MCF 10A (cell line): ENCODE measurements at regions not wholly inside any gene's neighbourhood (a gene's known extent, or its start where the extent isn't known, plus 50 kb on each side); places are given as distances from the start of the nearest gene placed in this dataset.

Experiments
- BruUV-seq: library from RNA; stranded (reverse); fragments of 400-500 nt; replicated peaks from 2 replicates; lab custom pipeline; 2021; lab: Mats Ljungman, UMichigan
- CTCF ChIA-PET: fragments of 300-600 bp; sonication (Branson Sonifier 250); formaldehyde crosslinking; extraction: SDS; loops from one replicate; lab custom pipeline; 2021; ENCODE audit warnings: antibody characterized with exemption, inconsistent platforms; lab: Yijun Ruan, JAX
- POLR2A ChIA-PET: fragments of 300-600, 350-650 bp; sonication (Branson Sonifier 250); formaldehyde crosslinking; extraction: SDS; loops from one replicate; lab custom pipeline; 2020; ENCODE audit warnings: antibody characterized with exemption, inconsistent platforms; lab: Yijun Ruan, JAX
- DNase-seq: peaks from one replicate; pipeline ENCODE4 v3.0.0-alpha.2; 2018; ENCODE audit not compliant: unreplicated experiment
- H3K27ac Mint-ChIP-seq: one replicate; pipeline ENCODE4 v1.8.0; 2022; ENCODE audit warnings: mild to moderate bottlenecking, low read depth, mixed read lengths; ENCODE audit not compliant: unreplicated experiment
- H3K27me3 Mint-ChIP-seq: one replicate; pipeline ENCODE4 v1.8.0; 2022; ENCODE audit warnings: mixed read lengths; ENCODE audit not compliant: insufficient read depth, unreplicated experiment
- H3K36me3 Mint-ChIP-seq: one replicate; pipeline ENCODE4 v1.8.0; 2022; ENCODE audit warnings: mild to moderate bottlenecking, moderate library complexity, mixed read lengths; ENCODE audit not compliant: insufficient read depth, unreplicated experiment
- H3K4me1 Mint-ChIP-seq: one replicate; pipeline ENCODE4 v1.8.0; 2022; ENCODE audit warnings: mixed read lengths; ENCODE audit not compliant: insufficient read depth, unreplicated experiment
- H3K4me3 Mint-ChIP-seq: one replicate; pipeline ENCODE4 v1.8.0; 2022; ENCODE audit warnings: mild to moderate bottlenecking, moderate library complexity, mixed read lengths; ENCODE audit not compliant: unreplicated experiment
- H3K9me3 Mint-ChIP-seq: one replicate; pipeline ENCODE4 v1.8.0; 2022; ENCODE audit warnings: mixed read lengths; ENCODE audit not compliant: unreplicated experiment
- intact Hi-C: fragments of 100-400 bp; cut with micrococcal nuclease; formaldehyde crosslinking; loops from 2 replicates; pipeline ENCODE4 v1.14.1; 2022
- TF ChIP-seq, protein P1 (sequence below): fragments of 200-600 bp; IDR thresholded peaks from one replicate; pipeline ENCODE4 v1.8.0; 2022; ENCODE audit warnings: antibody characterized with exemption, mild to moderate bottlenecking; ENCODE audit not compliant: unreplicated experiment

DNA sequence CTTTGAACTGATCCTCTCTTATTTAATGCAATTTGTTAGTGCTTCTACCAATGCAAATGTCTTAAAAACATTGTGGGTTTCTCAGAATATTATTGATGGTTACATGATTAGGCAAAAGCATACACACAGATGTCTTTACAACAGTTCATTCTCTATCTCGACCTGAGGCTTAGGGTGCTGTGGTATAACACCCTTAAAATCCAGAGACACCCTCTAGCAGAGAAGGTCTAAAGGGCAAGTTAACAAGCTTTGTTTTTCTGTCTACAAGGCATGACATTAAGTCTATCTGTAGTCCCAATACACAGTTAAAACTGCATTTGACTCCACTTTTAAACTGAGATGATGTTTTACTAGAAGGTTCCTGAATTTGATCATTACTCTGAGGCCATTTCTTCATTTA is 518.7 kb upstream of the MEF2C start:
- no peak for DNase-seq
- Mint-ChIP-seq H3K9me3 (no peaks in the 10 kb centered on the region), H3K36me3 (no peaks in the 10 kb centered on the region), H3K27ac (no peak overlapping the region), H3K4me3 (no peak overlapping the region), H3K27me3 (no peaks in the 10 kb centered on the region), H3K4me1 (peaks cover 5% of the 10 kb centered on the region)
- BruUV-seq, result no TSS peak
- TF ChIP-seq, protein P1, sequence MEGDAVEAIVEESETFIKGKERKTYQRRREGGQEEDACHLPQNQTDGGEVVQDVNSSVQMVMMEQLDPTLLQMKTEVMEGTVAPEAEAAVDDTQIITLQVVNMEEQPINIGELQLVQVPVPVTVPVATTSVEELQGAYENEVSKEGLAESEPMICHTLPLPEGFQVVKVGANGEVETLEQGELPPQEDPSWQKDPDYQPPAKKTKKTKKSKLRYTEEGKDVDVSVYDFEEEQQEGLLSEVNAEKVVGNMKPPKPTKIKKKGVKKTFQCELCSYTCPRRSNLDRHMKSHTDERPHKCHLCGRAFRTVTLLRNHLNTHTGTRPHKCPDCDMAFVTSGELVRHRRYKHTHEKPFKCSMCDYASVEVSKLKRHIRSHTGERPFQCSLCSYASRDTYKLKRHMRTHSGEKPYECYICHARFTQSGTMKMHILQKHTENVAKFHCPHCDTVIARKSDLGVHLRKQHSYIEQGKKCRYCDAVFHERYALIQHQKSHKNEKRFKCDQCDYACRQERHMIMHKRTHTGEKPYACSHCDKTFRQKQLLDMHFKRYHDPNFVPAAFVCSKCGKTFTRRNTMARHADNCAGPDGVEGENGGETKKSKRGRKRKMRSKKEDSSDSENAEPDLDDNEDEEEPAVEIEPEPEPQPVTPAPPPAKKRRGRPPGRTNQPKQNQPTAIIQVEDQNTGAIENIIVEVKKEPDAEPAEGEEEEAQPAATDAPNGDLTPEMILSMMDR, result no peak
- CTCF ChIA-PET, result no interaction called here
- intact Hi-C loops, result no loop called here
- POLR2A ChIA-PET, result no interaction called here

DNA sequence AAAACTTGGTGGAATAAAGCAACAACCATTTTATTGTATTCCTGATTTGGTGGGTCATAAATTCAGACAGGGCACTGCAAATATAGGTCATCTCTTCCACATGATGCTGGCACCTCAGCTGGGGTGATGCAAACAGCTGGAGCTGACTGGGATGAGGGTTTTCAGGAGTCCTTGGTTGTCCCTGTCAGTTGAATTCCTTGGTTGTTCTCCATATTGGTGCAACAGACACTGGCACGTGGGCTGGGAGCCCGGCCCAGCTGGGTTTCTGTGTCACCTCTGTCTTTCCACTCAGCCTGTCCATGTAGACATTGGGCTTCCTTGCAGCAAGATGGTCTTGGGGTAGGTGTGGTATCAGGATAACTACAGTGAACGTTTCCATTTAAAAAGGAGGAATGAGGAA is 518.0 kb upstream of the MEF2C start:
- intact Hi-C loops, result no loop called here
- POLR2A ChIA-PET, result no interaction called here
- H3K27me3 Mint-ChIP-seq, result no peaks in the 10 kb centered on the region
- CTCF ChIA-PET, result no interaction called here
- TF ChIP-seq, protein P1, result no peak
- H3K9me3 Mint-ChIP-seq, result no peaks in the 10 kb centered on the region
- H3K36me3 Mint-ChIP-seq, result no peaks in the 10 kb centered on the region
- no peak for DNase-seq
- no peak overlapping the region for H3K27ac Mint-ChIP-seq
- no peak overlapping the region for H3K4me3 Mint-ChIP-seq
- H3K4me1 Mint-ChIP-seq, result peaks cover 6% of the 10 kb centered on the region
- BruUV-seq, result no TSS peak

DNA sequence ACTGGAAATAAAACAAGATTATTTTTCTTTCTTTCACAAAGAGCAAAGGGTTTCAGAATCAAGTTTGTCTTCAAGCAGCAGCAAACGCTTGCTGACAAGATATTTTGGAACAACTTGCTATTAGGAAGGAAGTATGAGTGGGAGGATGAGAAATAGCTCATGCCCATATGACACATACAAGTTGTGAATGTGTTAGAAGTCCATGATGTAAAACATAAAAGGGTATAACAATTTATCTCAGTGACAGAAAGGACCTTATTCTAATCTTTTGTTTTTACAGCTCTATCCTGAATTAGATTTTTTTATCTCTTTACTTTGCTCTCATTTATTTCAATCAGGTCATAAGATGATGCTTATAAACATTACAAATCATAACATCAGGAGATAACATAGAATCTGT is 516.6 kb upstream of the MEF2C start:
- Mint-ChIP-seq H3K36me3 (no peaks in the 10 kb centered on the region), H3K27me3 (no peaks in the 10 kb centered on the region), H3K27ac (no peak overlapping the region), H3K9me3 (no peaks in the 10 kb centered on the region), H3K4me3 (no peak overlapping the region), H3K4me1 (peaks cover 6% of the 10 kb centered on the region)
- POLR2A ChIA-PET, result no interaction called here
- intact Hi-C loops, result no loop called here
- BruUV-seq, result no TSS peak
- DNase-seq, result no peak
- TF ChIP-seq, protein P1, result no peak
- CTCF ChIA-PET, result interaction anchor here (0.6 kb wide), 1 partner anchor 929 kb away, joined by 3 read pairs; no protein-coding TSS in a partner anchor

DNA sequence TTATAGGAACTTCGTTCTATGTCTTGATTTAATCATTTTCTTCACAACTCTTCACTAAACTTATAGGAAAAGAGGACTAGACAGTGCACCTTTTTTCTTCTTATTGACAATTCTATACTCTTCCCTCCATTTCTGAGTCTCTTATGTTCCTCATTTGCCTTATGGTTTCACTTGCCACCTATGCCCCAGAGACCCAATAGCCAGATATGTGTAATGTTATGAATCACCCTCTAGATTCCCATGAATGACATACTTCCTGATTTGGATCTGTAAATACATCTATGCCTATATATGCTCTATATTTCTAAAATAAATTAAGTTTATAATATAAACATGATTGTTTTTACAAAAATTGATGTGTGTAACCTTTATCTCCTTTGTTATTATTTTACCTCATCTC is 514.1 kb upstream of the MEF2C start:
- H3K9me3 Mint-ChIP-seq, result no peaks in the 10 kb centered on the region
- DNase-seq, result no peak
- peaks cover 6% of the 10 kb centered on the region for H3K4me1 Mint-ChIP-seq
- CTCF ChIA-PET, result interaction anchor here (1.0 kb wide), 2 partner anchors 16 to 668 kb away, joined by 3 read pairs; no protein-coding TSS in a partner anchor
- TF ChIP-seq, protein P1, result no peak
- no peaks in the 10 kb centered on the region for H3K36me3 Mint-ChIP-seq
- BruUV-seq, result no TSS peak
- no peak overlapping the region for H3K4me3 Mint-ChIP-seq
- intact Hi-C loops, result no loop called here
- H3K27ac Mint-ChIP-seq, result no peak overlapping the region
- POLR2A ChIA-PET, result no interaction called here
- H3K27me3 Mint-ChIP-seq, result no peaks in the 10 kb centered on the region
